Stimulated activated CD4-positive, alpha-beta T cell treated with anti-CD3 and anti-CD28 coated beads, Interleukin-1b, Interleukin-23, amount 100 ng/mL, for 4 hours (primary cell): ENCODE measurements at regions not wholly inside any gene's neighbourhood (a gene's known extent, or its start where the extent isn't known, plus 50 kb on each side); places are given as distances from the start of the nearest gene placed in this dataset.

ENCODE experiments used
- DNase-seq, 2 donors: peaks; one replicate each; pipeline ENCODE4 v3.0.0-alpha.2; 2020; ENCODE audit warnings: low read depth in 2 of 2

DNA sequence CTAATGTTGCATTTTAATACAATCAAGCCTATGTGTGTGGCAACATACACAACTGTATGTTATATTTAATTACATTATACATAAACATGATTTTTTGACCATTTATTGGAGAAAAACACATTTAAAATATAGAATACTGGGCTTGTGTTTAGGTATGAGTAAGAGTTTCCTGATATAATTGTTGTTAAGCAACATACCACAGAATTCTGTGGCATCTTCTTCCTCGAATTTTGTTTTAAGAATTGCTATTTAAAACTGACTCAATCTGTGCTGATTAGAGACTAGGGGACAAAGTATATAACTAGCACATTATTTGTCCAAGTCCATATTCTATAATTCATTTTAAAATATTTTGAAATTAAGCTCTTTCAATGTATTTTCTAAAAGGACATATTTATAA lies 376.8 kb upstream of the THBS1 start:
- DNase-seq: no peak

DNA sequence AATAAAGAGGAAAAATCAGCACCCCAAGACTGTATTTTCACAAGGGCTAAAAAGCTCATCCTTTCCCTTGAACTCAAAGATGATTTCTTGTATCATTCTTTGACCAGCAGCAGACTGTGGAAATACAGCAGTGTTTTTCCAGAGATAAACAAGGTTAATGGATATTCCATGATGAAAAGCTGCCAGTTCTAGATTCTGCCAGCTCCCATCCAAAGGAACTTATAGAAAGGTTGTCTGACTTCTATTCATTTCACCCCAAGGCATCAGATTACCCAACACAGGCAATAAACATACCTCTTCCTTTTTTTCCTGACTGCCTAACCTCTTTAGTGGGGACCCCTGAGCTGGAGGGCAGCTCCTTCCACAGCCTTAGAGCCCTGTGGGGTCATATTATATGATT lies 375.8 kb upstream of the THBS1 start:
- DNase-seq: no peak

DNA sequence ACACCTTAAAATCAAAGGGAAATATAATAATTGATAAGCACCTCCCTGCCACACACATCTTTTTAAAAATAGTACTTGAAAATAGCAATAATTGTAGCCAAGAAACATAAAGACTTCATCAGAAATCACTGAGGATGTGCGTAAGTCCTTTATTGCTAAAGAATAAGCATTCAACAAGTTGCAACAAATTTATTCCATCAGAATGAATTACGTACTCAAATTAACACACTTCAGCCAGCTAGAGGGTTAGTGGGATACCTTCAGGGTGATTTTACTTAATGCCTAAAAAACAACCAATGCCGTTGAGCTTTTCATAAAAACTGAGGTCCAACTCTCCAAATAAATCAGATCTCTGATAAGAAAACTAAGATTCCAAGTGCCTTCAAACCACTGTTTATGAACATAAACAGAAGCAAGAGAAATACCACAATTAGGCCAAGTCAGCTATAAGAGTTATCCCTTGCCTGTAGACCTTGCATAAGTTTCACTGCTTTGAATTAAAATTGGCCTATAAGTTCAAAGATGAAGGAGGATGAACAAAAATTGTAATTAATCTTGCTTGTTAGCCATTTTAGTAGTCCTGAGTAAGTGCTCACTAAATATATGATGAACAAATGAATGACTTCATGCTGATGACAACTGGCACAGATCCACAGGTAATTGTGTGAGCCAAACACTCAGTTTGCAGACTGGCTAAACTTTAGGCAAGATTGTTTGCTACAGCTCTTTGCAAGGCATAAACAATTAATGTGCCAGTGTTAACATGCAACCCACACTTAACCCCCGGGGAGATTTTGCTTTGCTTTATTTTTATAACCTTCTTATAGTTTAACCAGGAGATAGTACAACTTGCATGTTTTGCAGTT lies 375.1 kb upstream of the THBS1 start:
- DNase-seq: no peak

DNA sequence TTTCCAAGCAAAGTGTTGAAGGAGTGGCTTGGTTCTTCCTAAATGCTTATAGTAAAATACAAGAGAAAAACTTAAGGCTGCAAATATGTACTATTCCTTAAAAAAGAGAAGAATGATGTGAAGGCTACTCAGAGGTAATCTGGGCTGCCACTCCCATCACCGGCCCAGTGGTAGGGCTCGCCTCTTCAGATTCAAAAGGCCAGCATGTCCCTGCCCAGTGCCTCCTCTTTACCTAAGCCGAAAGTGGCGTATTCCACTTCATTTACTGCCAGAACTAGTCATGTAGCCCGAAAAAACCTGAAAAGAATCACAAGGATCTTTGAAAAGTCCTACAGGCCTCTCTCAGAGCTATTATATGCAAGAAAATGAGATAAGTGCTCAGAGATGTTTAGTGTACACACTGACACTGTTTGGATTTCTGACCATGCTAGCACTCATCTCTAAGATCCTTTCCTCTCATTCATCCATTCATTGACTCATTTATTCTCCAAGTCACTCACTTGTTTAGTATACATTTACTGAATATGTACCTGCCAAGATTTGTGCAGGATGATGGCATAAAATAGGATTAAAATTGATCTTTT lies 373.3 kb upstream of the THBS1 start:
- DNase-seq: no peak

DNA sequence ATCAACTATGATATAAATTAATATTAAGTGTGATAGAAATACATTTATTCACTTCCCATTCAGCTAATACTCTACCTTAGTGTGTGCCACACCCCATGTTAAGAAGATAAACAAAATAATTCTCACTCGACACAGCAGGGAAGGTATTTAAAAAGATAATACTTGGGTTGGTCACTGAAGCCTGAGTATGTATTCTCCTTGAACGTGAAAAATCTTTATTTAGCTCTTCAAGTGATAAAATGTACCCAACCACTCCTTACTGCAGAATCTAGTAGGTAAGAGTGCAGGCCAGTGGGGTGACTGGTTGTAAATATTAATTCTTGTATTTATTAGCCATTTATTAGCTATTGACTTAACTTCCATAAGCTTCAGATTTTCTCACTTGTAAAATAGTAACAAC lies 372.7 kb upstream of the THBS1 start:
- no peak for DNase-seq

GRCh38 chr15:39209548-39210211 lies 371.2 kb upstream of the THBS1 start:
- no peak for DNase-seq

- DNase-seq: no peak
These were observed 369.5 kb upstream of the THBS1 start for GRCh38 chr15:39211108-39211979.

- DNase-seq: no peak
These were observed 367.5 kb upstream of the THBS1 start for GRCh38 chr15:39213385-39213840.

GRCh38 chr15:39215015-39215414 lies 365.9 kb upstream of the THBS1 start:
- no peak for DNase-seq

DNA sequence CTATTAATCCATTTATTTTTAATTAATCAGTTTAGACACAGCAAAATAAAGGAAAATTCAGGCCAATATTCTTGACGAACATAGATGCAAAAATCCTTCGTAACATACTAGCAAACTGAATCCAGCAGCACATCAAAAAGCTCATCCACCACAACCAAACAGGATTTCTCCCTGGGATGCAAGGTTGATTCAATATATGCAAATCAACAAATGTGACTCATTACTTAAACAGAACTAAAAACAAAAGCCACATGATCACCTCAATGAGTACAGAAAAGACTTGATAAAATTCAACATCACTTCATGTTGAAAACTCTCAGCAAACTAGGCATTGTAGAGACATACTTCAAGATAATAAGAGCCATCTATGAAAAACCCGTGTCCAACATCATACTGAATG lies 364.1 kb upstream of the THBS1 start:
- no peak for DNase-seq

DNA sequence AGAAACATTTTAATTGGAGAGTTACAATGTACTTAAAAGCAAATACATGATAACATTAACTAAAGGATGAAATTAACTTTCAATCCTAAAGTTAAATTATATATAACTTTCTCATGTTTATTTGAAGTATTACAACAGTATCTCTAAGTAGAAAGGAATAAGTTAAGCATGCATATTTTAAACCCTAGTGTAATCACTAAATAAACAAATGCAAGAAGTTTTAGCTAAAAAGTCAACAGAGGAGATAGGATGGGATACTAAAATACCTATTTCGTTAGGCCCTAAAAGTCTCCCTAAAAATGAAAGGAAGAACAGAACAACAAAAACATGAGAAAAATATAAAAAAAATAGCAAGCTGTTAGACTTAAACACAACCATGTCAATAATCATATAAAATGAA lies 361.3 kb upstream of the THBS1 start:
- no peak for DNase-seq

- no peak for DNase-seq
These were observed 354.5 kb upstream of the THBS1 start for GRCh38 chr15:39226169-39226937.

DNA sequence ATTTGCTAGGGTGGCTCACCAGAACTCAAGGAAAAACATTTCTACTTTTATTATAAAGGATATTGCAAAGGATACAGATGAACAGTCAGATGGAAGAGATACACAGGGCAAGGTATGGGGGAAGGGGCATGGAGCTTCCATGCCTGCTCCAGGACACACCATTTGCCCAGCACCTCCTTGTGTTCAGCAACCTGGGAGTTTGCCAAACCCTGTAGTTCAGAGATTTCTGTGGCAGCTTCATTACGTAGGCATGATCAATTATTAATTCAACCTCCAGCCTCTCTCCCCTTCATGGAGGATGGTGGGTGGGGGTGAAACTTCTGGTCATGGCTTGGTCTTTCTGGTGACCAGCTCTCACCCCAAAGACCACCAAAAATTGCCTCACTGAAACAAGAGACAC lies 353.9 kb upstream of the THBS1 start:
- no peak for DNase-seq

DNA sequence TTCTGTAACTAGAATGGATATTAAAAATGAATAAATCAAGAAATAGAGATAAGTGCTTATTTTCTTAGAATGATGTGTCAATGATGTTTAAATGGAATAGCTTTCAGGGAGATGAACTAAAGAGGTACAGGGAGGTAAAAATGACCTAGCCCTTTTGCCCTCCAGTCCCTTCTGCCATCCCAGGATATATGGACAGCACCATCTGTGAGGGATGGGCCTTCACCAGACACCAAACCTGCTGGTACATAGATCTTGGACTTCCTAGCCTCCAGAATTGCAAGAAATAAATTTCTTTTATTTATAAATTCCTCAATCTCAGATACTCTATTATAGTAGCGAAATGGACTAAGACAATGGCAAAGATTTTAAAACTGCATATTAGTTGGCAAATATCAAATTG lies 352.0 kb upstream of the THBS1 start:
- no peak for DNase-seq

DNA sequence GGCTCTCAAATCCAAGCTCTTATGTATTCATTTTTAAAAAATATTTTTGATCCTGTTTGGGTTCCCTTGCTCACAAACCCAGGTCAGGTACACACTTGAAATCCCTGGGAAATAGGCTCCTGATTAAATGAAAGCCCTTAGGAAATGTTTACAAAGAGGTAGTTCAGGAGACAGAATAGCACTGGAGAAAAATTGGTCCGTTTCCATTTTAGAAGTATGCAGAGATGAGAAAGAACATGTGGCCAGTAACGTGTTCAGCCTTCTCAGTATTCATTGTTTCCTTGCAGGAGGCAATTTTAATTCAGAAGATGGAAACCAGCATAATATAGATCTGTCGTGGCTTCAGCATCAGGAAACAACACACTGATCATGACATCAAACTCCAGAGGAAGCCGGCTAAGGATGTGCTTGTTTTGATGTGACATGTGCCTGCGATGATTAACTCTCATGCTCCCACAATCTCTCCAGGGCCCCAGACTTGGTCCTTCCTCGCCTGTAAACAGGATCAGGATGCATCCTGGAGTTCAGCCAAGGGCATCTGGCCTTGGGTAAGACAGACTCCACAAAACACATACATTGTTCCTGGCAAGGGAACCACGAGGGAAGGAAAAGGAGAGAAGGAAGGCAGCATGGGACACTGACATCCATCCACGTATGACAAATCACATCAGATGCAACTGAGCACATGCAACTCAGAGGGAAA lies 350.5 kb upstream of the THBS1 start:
- DNase-seq: no peak

DNA sequence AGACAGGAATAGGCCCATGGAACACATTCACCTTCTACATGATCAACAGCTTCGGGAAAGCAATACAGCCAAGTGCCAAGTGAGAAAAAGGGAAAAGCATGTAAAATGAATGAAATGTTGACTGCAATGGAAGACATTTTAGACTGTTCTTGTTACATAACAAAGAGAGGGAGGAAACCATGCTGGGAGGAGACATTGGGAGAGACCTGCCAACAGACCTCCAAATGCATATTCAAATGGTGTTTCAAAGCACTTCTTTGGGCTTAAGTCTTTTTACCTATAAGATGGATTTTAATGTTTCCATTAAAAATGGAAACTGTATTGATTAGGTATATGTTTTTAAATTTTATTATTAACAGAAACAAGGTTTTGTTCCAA lies 350.0 kb upstream of the THBS1 start:
- no peak for DNase-seq

GRCh38 chr15:39232512-39232911 lies 348.4 kb upstream of the THBS1 start:
- DNase-seq: no peak

GRCh38 chr15:39235084-39235795 lies 345.6 kb upstream of the THBS1 start:
- no peak for DNase-seq

- DNase-seq: no peak
These were observed 344.5 kb upstream of the THBS1 start for GRCh38 chr15:39236375-39236774.

DNA sequence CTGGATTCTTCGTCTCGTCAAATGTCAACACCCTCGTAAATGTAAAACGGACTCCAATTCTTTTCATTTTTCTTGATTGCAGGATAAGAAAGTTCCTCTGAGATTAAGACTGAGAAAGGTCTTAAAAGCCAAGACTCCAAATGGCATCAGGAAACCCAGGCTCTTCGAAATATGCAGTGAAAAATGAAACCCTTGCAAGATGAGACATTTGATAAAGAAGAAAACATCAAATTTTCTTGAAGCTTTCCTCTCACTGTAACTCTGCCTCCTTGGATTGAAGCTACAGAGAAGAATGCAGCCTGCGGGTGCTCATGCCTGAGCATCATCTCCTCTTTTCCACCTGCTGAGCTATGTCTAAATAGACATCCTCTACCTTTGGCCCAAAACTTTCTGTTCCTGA lies 342.4 kb upstream of the THBS1 start:
- DNase-seq: no peak
